ENCODE measurements at regions not wholly inside any gene's neighbourhood (a gene's known extent, or its start where the extent isn't known, plus 50 kb on each side); places are given as distances from the start of the nearest gene placed in this dataset.
"Not testable (repeated sequence)": the region's sequence is repeated elsewhere in the genome, so short reads cannot be mapped to it uniquely, and the experiment has no call there.

DNA sequence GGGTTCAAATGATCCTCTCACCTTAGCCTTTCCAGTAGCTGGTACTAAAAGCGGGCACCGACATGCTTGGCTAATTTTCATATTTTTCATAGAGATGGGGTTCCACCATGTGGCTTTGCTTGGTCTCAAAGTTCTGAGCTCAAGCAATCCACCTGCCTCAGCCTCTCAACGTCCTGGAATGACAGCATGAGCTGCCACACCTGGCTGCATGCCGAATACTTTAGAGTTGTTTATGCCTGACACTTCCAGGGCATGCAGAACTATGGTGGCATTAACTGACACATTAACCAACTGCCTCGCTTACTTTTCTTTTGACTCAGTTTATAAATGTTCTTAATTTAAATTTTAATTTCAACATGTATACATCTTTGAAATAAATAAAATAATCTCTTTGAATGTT lies 135.8 kb downstream of the CCDC74A start:
- not testable (repeated sequence) for TF ChIP-seq POLR2A, POLR2AphosphoS5 (IDR thresholded peaks at IDR 0.05; ENCODE audit: low read depth, low read length)
